SK-N-SH (cell line): ENCODE measurements at regions not wholly inside any gene's neighbourhood (a gene's known extent, or its start where the extent isn't known, plus 50 kb on each side); places are given as distances from the start of the nearest gene placed in this dataset.

Source experiments
- CTCF ChIA-PET: fragments of 300-600, 350-600 bp; formaldehyde crosslinking; extraction: SDS; loops from one replicate; lab custom pipeline; 2021; lab: Yijun Ruan, JAX
- POLR2A ChIA-PET: fragments of 350-600 bp; sonication (Branson Sonifier 250); formaldehyde crosslinking; extraction: SDS; loops from one replicate; lab custom pipeline; 2020; ENCODE audit warnings: antibody characterized with exemption, inconsistent platforms; lab: Yijun Ruan, JAX
- DNase-seq: peaks from one replicate; pipeline ENCODE4 v3.0.0; 2012
- H2AFZ ChIP-seq: fragments of 200-600 bp; sonication (generic); 2 replicates; pipeline ENCODE4 v1.8.1; 2016; ENCODE audit warnings: antibody characterized with exemption, mild to moderate bottlenecking, low read depth
- H3F3A ChIP-seq: fragments of 200-600 bp; sonication (generic); replicated peaks from 2 replicates; pipeline ENCODE3; 2016; ENCODE audit warnings: antibody characterized with exemption, mild to moderate bottlenecking; ENCODE audit not compliant: insufficient read depth
- H3K27ac ChIP-seq, 2 experiments: fragments of 200-500 bp in 1 of 2; fragments of 200-600 bp in 1 of 2; sonication (Bioruptor generic) in 1 of 2; sonication (generic), shearing (Covaris generic) in 1 of 2; 2 replicates each; pipeline versions ENCODE4 v1.5.1 to v1.6.1; 2014 to 2016; ENCODE audit warnings: low read depth in 2 of 2, inconsistent platforms in 1 of 2, low read length in 1 of 2, mild to moderate bottlenecking in 1 of 2, mixed read lengths in 1 of 2
- H3K27me3 ChIP-seq: fragments of 200-600 bp; sonication (generic), shearing (Covaris generic); 2 replicates; pipeline ENCODE4 v1.6.1; 2016; ENCODE audit warnings: mixed run types; ENCODE audit not compliant: insufficient read depth
- H3K36me3 ChIP-seq, 2 experiments: fragments of 200-500 bp in 1 of 2; fragments of 200-600 bp in 1 of 2; sonication (Bioruptor generic) in 1 of 2; sonication (generic) in 1 of 2; replicated peaks in 1 of 2; 2 replicates each; pipeline versions ENCODE3 to v1.5.1; 2014 to 2016; ENCODE audit warnings: low read length in 1 of 2, mild to moderate bottlenecking in 1 of 2; ENCODE audit not compliant: insufficient read depth in 2 of 2, control insufficient read depth in 1 of 2
- H3K4me1 ChIP-seq, 2 experiments: fragments of 200-500 bp in 1 of 2; fragments of 200-600 bp in 1 of 2; sonication (Bioruptor generic) in 1 of 2; sonication (generic), shearing (Covaris generic) in 1 of 2; 2 replicates each; pipeline versions ENCODE4 v1.5.1 to v1.6.1; 2014 to 2016; ENCODE audit warnings: low read depth in 1 of 2, low read length in 1 of 2, mixed run types in 1 of 2; ENCODE audit not compliant: insufficient read depth in 2 of 2, control insufficient read depth in 1 of 2
- H3K4me2 ChIP-seq: fragments of 200-600 bp; sonication (generic), shearing (Covaris generic); 2 replicates; pipeline ENCODE4 v1.6.1; 2017; ENCODE audit warnings: mixed run types
- H3K4me3 ChIP-seq, 2 experiments: fragments of 200-500 bp in 1 of 2; fragments of 200-600 bp in 1 of 2; sonication (Bioruptor generic) in 1 of 2; sonication (generic), shearing (Covaris generic) in 1 of 2; 2 replicates each; pipeline versions ENCODE4 v1.5.1 to v1.8.1; 2014 to 2016; ENCODE audit warnings: low read depth in 2 of 2, inconsistent platforms in 1 of 2, low read length in 1 of 2, mild to moderate bottlenecking in 1 of 2, mixed read lengths in 1 of 2, moderate library complexity in 1 of 2
- H3K79me2 ChIP-seq: fragments of 200-600 bp; sonication (generic); 2 replicates; pipeline ENCODE4 v1.8.1; 2017; ENCODE audit warnings: mild to moderate bottlenecking; ENCODE audit not compliant: insufficient read depth
- H3K9ac ChIP-seq: fragments of 200-600 bp; sonication (generic); 2 replicates; pipeline ENCODE4 v1.6.1; 2017; ENCODE audit warnings: mixed run types
- H3K9me2 ChIP-seq: fragments of 200-600 bp; sonication (generic); 2 replicates; pipeline ENCODE4 v1.6.1; 2017; ENCODE audit warnings: mixed run types
- H3K9me3 ChIP-seq: fragments of 200-600 bp; sonication (generic); 2 replicates; pipeline ENCODE4 v1.6.1; 2017; ENCODE audit warnings: mixed run types, mild to moderate bottlenecking, moderate library complexity
- H4K20me1 ChIP-seq: fragments of 200-600 bp; sonication (generic); 2 replicates; pipeline ENCODE4 v1.6.1; 2017; ENCODE audit warnings: mild to moderate bottlenecking, mixed run types; ENCODE audit not compliant: insufficient read depth
- EP300 ChIP-seq, 2 experiments: IDR thresholded peaks; 2 replicates each; pipeline versions ENCODE4 v1.4.0 to v1.6.1; 2012; ENCODE audit warnings: borderline replicate concordance in 1 of 2, low read depth in 1 of 2, low read length in 1 of 2
- EZH2phosphoT487 ChIP-seq: fragments of 200-600 bp; sonication (generic); IDR thresholded peaks from 2 replicates; pipeline ENCODE4 v1.6.1; 2017; ENCODE audit warnings: low read depth, mixed run types, mild to moderate bottlenecking, antibody characterized with exemption, moderate library complexity, borderline replicate concordance
- FOXJ3 ChIP-seq: sonication (generic); formaldehyde crosslinking; IDR thresholded peaks from 2 replicates; pipeline ENCODE4 v1.5.1; 2020; ENCODE audit warnings: mild to moderate bottlenecking, missing genetic modification reagents
- GABPA ChIP-seq: IDR thresholded peaks from 2 replicates; pipeline ENCODE4 v1.4.0; 2012; ENCODE audit warnings: low read depth, mild to moderate bottlenecking
- GATA2 ChIP-seq: sonication (generic); formaldehyde crosslinking; IDR thresholded peaks from 2 replicates; pipeline ENCODE4 v1.5.0; 2020; ENCODE audit warnings: mild to moderate bottlenecking, missing genetic modification reagents
- MAX ChIP-seq: IDR thresholded peaks from 2 replicates; pipeline ENCODE4 v1.4.0; 2012; ENCODE audit warnings: low read depth
- NFIC ChIP-seq: IDR thresholded peaks from 2 replicates; pipeline ENCODE4 v1.4.0; 2012; ENCODE audit warnings: borderline replicate concordance
- NRF1 ChIP-seq: IDR thresholded peaks from 2 replicates; pipeline ENCODE4 v1.6.1; 2012; ENCODE audit warnings: low read depth, mild to moderate bottlenecking, low read length
- PBX3 ChIP-seq: IDR thresholded peaks from 2 replicates; pipeline ENCODE4; 2012
- POLR2AphosphoS5 ChIP-seq: IDR thresholded peaks from 2 replicates; pipeline ENCODE4 v1.6.1; 2012; ENCODE audit warnings: low read depth, low read length
- RAD21 ChIP-seq: IDR thresholded peaks from 2 replicates; pipeline ENCODE4 v1.6.1; 2012; ENCODE audit warnings: mild to moderate bottlenecking, low read length
- SIN3A ChIP-seq: IDR thresholded peaks from 2 replicates; pipeline ENCODE4 v1.6.1; 2012; ENCODE audit warnings: low read depth, mild to moderate bottlenecking, low read length, moderate library complexity, borderline replicate concordance
- TCF12 ChIP-seq: IDR thresholded peaks from 2 replicates; pipeline ENCODE4 v1.4.0; 2012
- TEAD4 ChIP-seq: IDR thresholded peaks from 2 replicates; pipeline ENCODE4 v1.4.0; 2012; ENCODE audit warnings: mild to moderate bottlenecking, borderline replicate concordance; ENCODE audit not compliant: insufficient read depth
- USF1 ChIP-seq: IDR thresholded peaks from 2 replicates; pipeline ENCODE4 v1.4.0; 2012; ENCODE audit warnings: low read depth, borderline replicate concordance
- ZBTB33 ChIP-seq: IDR thresholded peaks from 2 replicates; pipeline ENCODE4 v1.4.0; 2012; ENCODE audit warnings: low read depth, borderline replicate concordance
- WGBS: methylation state at CpG from one replicate; pipeline ENCODE4 v1.1.6; 2017; ENCODE audit warnings: low lambda C conversion rate; 5-methylcytosine and 5-hydroxymethylcytosine counted together

GRCh38 chr4:188722911-188723310, 583.7 kb downstream of the TRIML1 start (continued):
- TF ChIP-seq NRF1, result no peak

- Histone ChIP-seq H3K9me2 (no peaks in the 10 kb centered on the region), H3K4me3 (no peak overlapping the region), H3K79me2 (no peaks in the 10 kb centered on the region), H3K4me1 (no peaks in the 10 kb centered on the region), H3K36me3 (no peaks in the 10 kb centered on the region), H3K9ac (no peak overlapping the region), H3K4me2 (no peak overlapping the region), H3K9me3 (no peaks in the 10 kb centered on the region; the same call in 1 of the 2 replicates), H4K20me1 (no peaks in the 10 kb centered on the region), H3F3A (no peaks in the 10 kb centered on the region), H3K27me3 (no peaks in the 10 kb centered on the region), H2AFZ (no peak overlapping the region), H3K27ac (no peak overlapping the region)
- CTCF ChIA-PET, result no interaction called here
- WGBS, result 48% methylated on average over 1 of the region's 1 CpG
- TF ChIP-seq TEAD4 (no peak), NRF1 (no peak), FOXJ3 (no peak), RAD21 (no peak), MAX (no peak), TCF12 (no peak), POLR2AphosphoS5 (no peak), GABPA (no peak), EZH2phosphoT487 (no peak), USF1 (no peak), ZBTB33 (no peak), EP300 (IDR thresholded peaks at IDR 0.05; ENCODE audit: borderline replicate concordance in 1 of 2, low read depth in 1 of 2, low read length in 1 of 2) (no peak), SIN3A (no peak), GATA2 (CRISPR knock-in tag) (no peak), NFIC (no peak), PBX3 (no peak)
- POLR2A ChIA-PET, result no interaction called here
- DNase-seq, result no peak
Measured at GRCh38 chr4:188727746-188728145, 588.5 kb downstream of the TRIML1 start.
